ENCODE measurements at regions not wholly inside any gene's neighbourhood (a gene's known extent, or its start where the extent isn't known, plus 50 kb on each side); places are given as distances from the start of the nearest gene placed in this dataset.

GRCh38 chr4:23441530-23442069 lies 448.2 kb downstream of the PPARGC1A start:
- no peak for TF ChIP-seq CTCF (IDR thresholded peaks at IDR 0.05; ENCODE audit: insufficient read depth, low read depth, low read length, missing control alignments)
- DNase-seq (ENCODE audit: low read depth), result no peak
- no peak overlapping the region for H3K4me3 ChIP-seq (ENCODE audit: low read depth, low read length)

DNA sequence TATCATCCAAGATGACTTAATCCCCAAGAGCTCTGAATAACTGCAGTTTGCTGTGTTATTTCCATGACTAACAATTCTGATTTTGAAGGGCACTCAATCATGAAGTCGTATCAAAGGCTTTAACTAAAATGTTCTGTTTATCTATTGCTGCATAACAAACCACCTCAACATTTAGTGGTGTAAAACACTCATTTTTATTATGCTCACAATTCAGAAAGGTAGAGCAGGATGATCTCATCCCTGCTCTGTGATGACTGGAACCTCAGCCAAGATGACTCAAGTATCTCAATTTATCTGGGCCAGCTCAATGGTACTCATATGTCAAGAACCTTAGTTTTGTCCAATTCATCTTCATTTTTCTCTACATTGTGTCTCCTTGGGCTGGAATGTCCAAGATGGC lies 451.1 kb downstream of the PPARGC1A start:
- H3K4me3 ChIP-seq (ENCODE audit: low read depth, low read length), result no peak overlapping the region
- no peak for TF ChIP-seq CTCF (IDR thresholded peaks at IDR 0.05; ENCODE audit: insufficient read depth, low read depth, low read length, missing control alignments)
- no peak for DNase-seq (ENCODE audit: low read depth)

DNA sequence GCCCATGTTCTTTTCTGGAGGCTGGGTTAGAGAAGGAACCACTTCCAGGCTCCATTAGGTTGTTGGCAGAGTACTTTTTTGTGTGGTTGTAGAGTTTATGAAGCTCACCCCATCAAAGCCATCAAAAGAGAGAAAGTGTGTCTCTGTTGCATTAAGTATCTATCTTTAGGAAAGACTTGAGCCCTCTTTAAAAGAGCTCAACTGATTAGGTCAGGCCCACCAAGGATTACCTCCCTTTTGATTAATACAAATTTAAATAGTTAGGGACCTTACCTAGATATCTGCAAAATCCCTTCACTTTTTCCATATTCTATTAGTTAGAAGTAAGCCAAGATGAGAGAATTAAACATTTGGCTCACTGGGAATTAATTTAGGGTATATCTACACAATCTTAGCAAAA lies 460.4 kb downstream of the PPARGC1A start:
- DNase-seq (ENCODE audit: low read depth), result no peak
- no peak overlapping the region for H3K4me3 ChIP-seq (ENCODE audit: low read depth, low read length)
- TF ChIP-seq CTCF (IDR thresholded peaks at IDR 0.05; ENCODE audit: insufficient read depth, low read depth, low read length, missing control alignments), result no peak

DNA sequence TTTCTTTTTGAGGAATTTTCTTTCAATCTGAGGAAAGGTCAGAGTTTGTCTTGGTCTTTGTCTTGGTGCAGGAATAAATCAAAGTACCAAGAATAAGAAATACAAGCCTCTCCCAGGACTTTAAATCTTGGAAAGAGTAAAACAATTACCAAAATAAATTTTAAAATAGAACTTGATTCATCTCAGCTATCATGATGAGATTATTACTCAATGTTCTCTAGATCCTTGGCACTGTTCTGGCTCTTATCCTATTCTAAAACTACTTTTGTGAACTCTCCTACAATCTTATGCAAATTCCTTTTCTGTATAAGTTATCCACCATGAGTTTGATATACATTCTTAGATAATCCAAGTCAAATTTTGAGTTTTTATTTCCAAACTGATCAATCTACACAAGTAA lies 464.3 kb downstream of the PPARGC1A start:
- TF ChIP-seq CTCF (IDR thresholded peaks at IDR 0.05; ENCODE audit: insufficient read depth, low read depth, low read length, missing control alignments), result no peak
- no peak overlapping the region for H3K4me3 ChIP-seq (ENCODE audit: low read depth, low read length)
- no peak for DNase-seq (ENCODE audit: low read depth)

GRCh38 chr4:23423540-23423939 lies 466.3 kb downstream of the PPARGC1A start:
- no peak overlapping the region for H3K4me3 ChIP-seq (ENCODE audit: low read depth, low read length)
- no peak for TF ChIP-seq CTCF (IDR thresholded peaks at IDR 0.05; ENCODE audit: insufficient read depth, low read depth, low read length, missing control alignments)
- DNase-seq (ENCODE audit: low read depth), result no peak

GRCh38 chr4:23422878-23423277 lies 467.0 kb downstream of the PPARGC1A start:
- H3K4me3 ChIP-seq (ENCODE audit: low read depth, low read length), result no peak overlapping the region
- no peak for DNase-seq (ENCODE audit: low read depth)
- no peak for TF ChIP-seq CTCF (IDR thresholded peaks at IDR 0.05; ENCODE audit: insufficient read depth, low read depth, low read length, missing control alignments)

DNA sequence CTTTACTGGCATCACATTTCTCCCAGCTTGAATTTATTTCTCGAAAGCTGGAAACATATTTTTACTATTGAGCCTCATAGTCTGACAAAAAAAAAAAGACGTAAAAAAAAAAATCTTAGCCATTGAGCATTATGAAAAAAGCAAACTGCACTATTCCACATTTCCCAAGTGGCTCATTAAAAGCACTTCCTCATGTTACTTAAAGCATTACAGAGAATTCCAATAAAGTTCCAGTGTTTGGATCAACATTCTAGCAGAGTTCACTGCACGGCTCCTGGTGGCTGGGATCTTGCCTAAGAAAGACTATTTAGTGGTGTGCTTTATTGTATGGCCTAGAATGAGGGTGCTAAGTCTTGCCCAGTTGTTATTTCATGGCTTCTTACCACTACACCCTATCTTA lies 476.2 kb downstream of the PPARGC1A start:
- TF ChIP-seq CTCF (IDR thresholded peaks at IDR 0.05; ENCODE audit: insufficient read depth, low read depth, low read length, missing control alignments), result no peak
- H3K4me3 ChIP-seq (ENCODE audit: low read depth, low read length), result no peak overlapping the region
- DNase-seq (ENCODE audit: low read depth), result no peak

All from GM12865 (cell line).